Loucy (cell line): ENCODE measurements at regions not wholly inside any gene's neighbourhood (a gene's known extent, or its start where the extent isn't known, plus 50 kb on each side); places are given as distances from the start of the nearest gene placed in this dataset.

Source experiments
- H2AFZ ChIP-seq: fragments of 200-600 bp; sonication (generic); 2 replicates; pipeline ENCODE4 v1.6.0; 2016; ENCODE audit warnings: antibody characterized with exemption, mild to moderate bottlenecking, low read length, moderate library complexity
- H3F3A ChIP-seq: fragments of 200-600 bp; 2 replicates; pipeline ENCODE4 v1.6.0; 2016; ENCODE audit warnings: antibody characterized with exemption, low read depth, mild to moderate bottlenecking
- H3K27me3 ChIP-seq: fragments of 200-600 bp; sonication (generic); 2 replicates; pipeline ENCODE4 v1.6.1; 2014; ENCODE audit warnings: low read length, mild to moderate bottlenecking; ENCODE audit not compliant: insufficient read depth, poor library complexity, severe bottlenecking
- H3K36me3 ChIP-seq: fragments of 200-600 bp; sonication (generic); 2 replicates; pipeline ENCODE4 v1.6.1; 2016; ENCODE audit warnings: low read length; ENCODE audit not compliant: insufficient read depth
- H3K4me1 ChIP-seq: fragments of 200-600 bp; sonication (generic); 2 replicates; pipeline ENCODE4 v1.5.1; 2014; ENCODE audit warnings: low read length, mild to moderate bottlenecking; ENCODE audit not compliant: insufficient read depth, poor library complexity, severe bottlenecking
- H3K4me2 ChIP-seq: fragments of 200-600 bp; sonication (generic); 2 replicates; pipeline ENCODE4 v1.6.0; 2014; ENCODE audit warnings: antibody characterized with exemption, low read length, low read depth, mild to moderate bottlenecking; ENCODE audit not compliant: poor library complexity, severe bottlenecking
- H3K4me3 ChIP-seq: fragments of 200-600 bp; sonication (generic); 2 replicates; pipeline ENCODE4 v1.5.1; 2014; ENCODE audit warnings: low read length, mild to moderate bottlenecking, mixed read lengths; ENCODE audit not compliant: poor library complexity, severe bottlenecking
- H3K79me2 ChIP-seq: fragments of 200-600 bp; sonication (generic); 2 replicates; pipeline ENCODE4 v1.6.1; 2014; ENCODE audit warnings: low read length; ENCODE audit not compliant: insufficient read depth
- H3K9ac ChIP-seq: fragments of 200-600 bp; sonication (generic); 2 replicates; pipeline ENCODE4 v1.6.0; 2014; ENCODE audit warnings: mild to moderate bottlenecking, low read depth, low read length, moderate library complexity; ENCODE audit not compliant: poor library complexity, severe bottlenecking
- H3K9me2 ChIP-seq: fragments of 200-600 bp; sonication (generic); replicated peaks from 2 replicates; pipeline ENCODE4 v1.6.1; 2016; ENCODE audit warnings: low read depth, low read length, mixed read lengths
- H3K9me3 ChIP-seq: fragments of 200-600 bp; sonication (generic); 2 replicates; pipeline ENCODE4 v1.6.1; 2014; ENCODE audit warnings: mild to moderate bottlenecking, antibody characterized with exemption, low read length, low read depth; ENCODE audit not compliant: insufficient read depth
- H4K20me1 ChIP-seq: fragments of 200-600 bp; sonication (generic); 2 replicates; pipeline ENCODE4 v1.6.0; 2014; ENCODE audit warnings: antibody characterized with exemption, low read length, mild to moderate bottlenecking; ENCODE audit not compliant: insufficient read depth, poor library complexity, severe bottlenecking
- EZH2phosphoT487 ChIP-seq: fragments of 200-600 bp; IDR thresholded peaks from 2 replicates; pipeline ENCODE4 v1.6.1; 2018; ENCODE audit warnings: antibody characterized with exemption, mild to moderate bottlenecking, moderate library complexity, borderline replicate concordance
- TF ChIP-seq, protein P1 (sequence below): fragments of 200-600 bp; sonication (generic); conservative IDR thresholded peaks from 2 replicates; pipeline ENCODE4 v1.5.1; 2014; ENCODE audit warnings: mild to moderate bottlenecking, antibody characterized with exemption, low read length

DNA sequence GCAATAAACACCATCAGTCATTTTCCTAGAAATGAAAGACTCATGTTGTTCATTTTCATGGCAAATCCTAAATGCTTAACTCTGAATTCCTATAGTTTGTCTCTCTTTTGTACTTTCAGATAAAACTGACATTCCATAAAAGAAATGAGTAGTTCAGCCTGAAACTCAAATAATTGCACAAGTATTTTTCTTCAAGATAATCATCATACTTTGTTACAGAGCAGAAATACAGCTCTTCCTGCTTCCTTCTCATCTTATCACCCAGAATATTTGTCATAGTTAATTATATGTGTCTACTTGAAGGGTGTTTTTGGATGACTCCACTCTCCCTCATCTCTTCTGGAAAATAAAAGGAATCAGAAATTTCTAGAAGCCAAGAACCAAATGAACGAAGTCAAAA, 141.1 kb downstream of the HNMT start:
- H3K36me3 ChIP-seq = no peaks in the 10 kb centered on the region
- H3K79me2 ChIP-seq = no peaks in the 10 kb centered on the region
- H3K27me3 ChIP-seq = no peaks in the 10 kb centered on the region
- no peaks in the 10 kb centered on the region for H4K20me1 ChIP-seq
- no peak overlapping the region for H3K4me2 ChIP-seq
- no peaks in the 10 kb centered on the region for H3F3A ChIP-seq
- H2AFZ ChIP-seq = no peak overlapping the region
- H3K9me3 ChIP-seq = no peaks in the 10 kb centered on the region
- H3K9me2 ChIP-seq = no peaks in the 10 kb centered on the region
- H3K9ac ChIP-seq = no peak overlapping the region
- H3K4me3 ChIP-seq = no peak overlapping the region
- no peaks in the 10 kb centered on the region for H3K4me1 ChIP-seq
- TF ChIP-seq, protein P1, sequence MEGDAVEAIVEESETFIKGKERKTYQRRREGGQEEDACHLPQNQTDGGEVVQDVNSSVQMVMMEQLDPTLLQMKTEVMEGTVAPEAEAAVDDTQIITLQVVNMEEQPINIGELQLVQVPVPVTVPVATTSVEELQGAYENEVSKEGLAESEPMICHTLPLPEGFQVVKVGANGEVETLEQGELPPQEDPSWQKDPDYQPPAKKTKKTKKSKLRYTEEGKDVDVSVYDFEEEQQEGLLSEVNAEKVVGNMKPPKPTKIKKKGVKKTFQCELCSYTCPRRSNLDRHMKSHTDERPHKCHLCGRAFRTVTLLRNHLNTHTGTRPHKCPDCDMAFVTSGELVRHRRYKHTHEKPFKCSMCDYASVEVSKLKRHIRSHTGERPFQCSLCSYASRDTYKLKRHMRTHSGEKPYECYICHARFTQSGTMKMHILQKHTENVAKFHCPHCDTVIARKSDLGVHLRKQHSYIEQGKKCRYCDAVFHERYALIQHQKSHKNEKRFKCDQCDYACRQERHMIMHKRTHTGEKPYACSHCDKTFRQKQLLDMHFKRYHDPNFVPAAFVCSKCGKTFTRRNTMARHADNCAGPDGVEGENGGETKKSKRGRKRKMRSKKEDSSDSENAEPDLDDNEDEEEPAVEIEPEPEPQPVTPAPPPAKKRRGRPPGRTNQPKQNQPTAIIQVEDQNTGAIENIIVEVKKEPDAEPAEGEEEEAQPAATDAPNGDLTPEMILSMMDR = no peak
- no peak for TF ChIP-seq EZH2phosphoT487

DNA sequence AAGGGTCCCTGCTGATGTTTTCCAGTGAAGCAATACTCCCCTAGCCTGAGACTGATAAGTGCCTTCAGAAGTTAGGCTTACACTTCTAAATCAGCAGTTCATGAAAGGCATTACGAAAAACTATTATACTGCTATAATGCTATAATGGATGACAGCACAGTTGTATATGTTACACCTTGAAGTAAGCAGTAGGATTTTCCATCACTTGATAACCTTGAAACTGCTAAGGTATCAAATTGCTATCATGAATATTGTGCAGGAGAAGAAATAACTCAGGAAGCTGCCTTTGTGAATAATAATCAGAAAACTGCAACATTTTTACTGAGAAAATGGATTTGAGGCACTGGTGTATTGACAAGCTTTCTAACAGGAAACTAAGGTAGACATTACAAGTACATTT, 142.3 kb downstream of the HNMT start:
- no peaks in the 10 kb centered on the region for H3K4me1 ChIP-seq
- H3K9me3 ChIP-seq = no peaks in the 10 kb centered on the region
- no peak overlapping the region for H3K4me3 ChIP-seq
- H3K9me2 ChIP-seq = no peaks in the 10 kb centered on the region
- H2AFZ ChIP-seq = no peak overlapping the region
- no peaks in the 10 kb centered on the region for H4K20me1 ChIP-seq
- H3K27me3 ChIP-seq = no peaks in the 10 kb centered on the region
- H3K79me2 ChIP-seq = no peaks in the 10 kb centered on the region
- no peaks in the 10 kb centered on the region for H3F3A ChIP-seq
- TF ChIP-seq, protein P1 = no peak
- no peak for TF ChIP-seq EZH2phosphoT487
- no peak overlapping the region for H3K4me2 ChIP-seq
- H3K9ac ChIP-seq = no peak overlapping the region
- H3K36me3 ChIP-seq = no peaks in the 10 kb centered on the region

DNA sequence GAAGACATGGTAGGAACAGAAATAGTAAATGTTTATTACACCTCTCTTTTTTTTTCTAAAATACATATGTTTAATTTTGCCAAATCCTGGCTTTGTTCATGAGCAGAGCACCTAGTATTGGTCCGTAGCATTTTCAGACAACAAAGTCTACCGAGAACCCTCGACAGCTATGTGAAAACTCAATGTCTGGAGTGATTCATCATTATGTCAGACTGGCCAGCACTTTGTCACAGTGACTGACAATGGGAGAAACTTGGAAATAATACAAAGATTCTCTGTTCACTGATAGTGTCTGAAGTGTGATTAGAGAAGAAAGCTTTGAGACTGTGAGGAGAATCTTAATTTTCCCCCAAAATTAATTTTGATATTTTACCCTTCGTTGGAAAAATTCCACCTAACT, 143.0 kb downstream of the HNMT start:
- no peak overlapping the region for H3K4me2 ChIP-seq
- H2AFZ ChIP-seq = no peak overlapping the region
- H3K9me3 ChIP-seq = no peaks in the 10 kb centered on the region
- H3K4me3 ChIP-seq = no peak overlapping the region
- H3K27me3 ChIP-seq = no peaks in the 10 kb centered on the region
- no peak overlapping the region for H3K9ac ChIP-seq
- H3K36me3 ChIP-seq = no peaks in the 10 kb centered on the region
- TF ChIP-seq, protein P1 = no peak
- TF ChIP-seq EZH2phosphoT487 = no peak
- no peaks in the 10 kb centered on the region for H3F3A ChIP-seq
- no peaks in the 10 kb centered on the region for H3K4me1 ChIP-seq
- no peaks in the 10 kb centered on the region for H3K79me2 ChIP-seq
- no peaks in the 10 kb centered on the region for H4K20me1 ChIP-seq
- no peaks in the 10 kb centered on the region for H3K9me2 ChIP-seq
